COR-L47 (cell line): ENCODE measurements at regions not wholly inside any gene's neighbourhood (a gene's known extent, or its start where the extent isn't known, plus 50 kb on each side); places are given as distances from the start of the nearest gene placed in this dataset.
"Not testable (repeated sequence)": the region's sequence is repeated elsewhere in the genome, so short reads cannot be mapped to it uniquely, and the experiment has no call there.

Experiments
- DNase-seq: peaks from one replicate; lab custom pipeline; 2025; lab: John Stamatoyannopoulos, UW

- DNase-seq = no peak
These were observed 245.3 kb upstream of the UFL1 start for GRCh38 chr6:96276305-96276704.

- no peak for DNase-seq
These were observed 244.8 kb upstream of the UFL1 start for GRCh38 chr6:96276856-96277255.

GRCh38 chr6:96279084-96279483, 242.5 kb upstream of the UFL1 start:
- DNase-seq = no peak

GRCh38 chr6:96286503-96286902, 235.1 kb upstream of the UFL1 start:
- DNase-seq = no peak

- DNase-seq = no peak
These were observed 222.1 kb upstream of the UFL1 start for GRCh38 chr6:96299525-96299924.

- no peak for DNase-seq
These were observed 220.6 kb upstream of the UFL1 start for GRCh38 chr6:96301023-96301422.

GRCh38 chr6:96301781-96302180, 219.8 kb upstream of the UFL1 start:
- DNase-seq = no peak

GRCh38 chr6:96302991-96303390, 218.6 kb upstream of the UFL1 start:
- no peak for DNase-seq

- DNase-seq = no peak
These were observed 216.6 kb upstream of the UFL1 start for GRCh38 chr6:96304997-96305396.

- DNase-seq = no peak
These were observed 190.7 kb upstream of the UFL1 start for GRCh38 chr6:96330884-96331283.

- no peak for DNase-seq
These were observed 181.4 kb upstream of the UFL1 start for GRCh38 chr6:96340164-96340563.

GRCh38 chr6:96345501-96345900, 176.1 kb upstream of the UFL1 start:
- DNase-seq = no peak

GRCh38 chr6:96381246-96381645, 140.4 kb upstream of the UFL1 start:
- no peak for DNase-seq

GRCh38 chr6:96391776-96392360, 129.7 kb upstream of the UFL1 start:
- DNase-seq = peak; percentile 96

GRCh38 chr6:96394727-96395126, 126.9 kb upstream of the UFL1 start:
- peak; percentile 49 for DNase-seq

GRCh38 chr6:96410467-96410866, 111.1 kb upstream of the UFL1 start:
- DNase-seq = no peak

GRCh38 chr6:96420294-96420693, 101.3 kb upstream of the UFL1 start:
- peak; percentile 14 for DNase-seq

GRCh38 chr6:96433950-96434349, 87.7 kb upstream of the UFL1 start:
- no peak for DNase-seq

- DNase-seq = no peak
These were observed 85.2 kb upstream of the UFL1 start for GRCh38 chr6:96436398-96436797.

GRCh38 chr6:96437228-96437627, 84.4 kb upstream of the UFL1 start:
- DNase-seq = not testable (repeated sequence)

- no peak for DNase-seq
These were observed 71.4 kb upstream of the UFL1 start for GRCh38 chr6:96450082-96450769.

GRCh38 chr6:96450770-96451130, 70.9 kb upstream of the UFL1 start:
- DNase-seq = no peak

- no peak for DNase-seq
These were observed 62.8 kb upstream of the UFL1 start for GRCh38 chr6:96458771-96459170.

- DNase-seq = peak; percentile 82
These were observed 61.4 kb upstream of the UFL1 start for GRCh38 chr6:96460052-96460700.
